ENCODE measurements at regions not wholly inside any gene's neighbourhood (a gene's known extent, or its start where the extent isn't known, plus 50 kb on each side); places are given as distances from the start of the nearest gene placed in this dataset.

DNA sequence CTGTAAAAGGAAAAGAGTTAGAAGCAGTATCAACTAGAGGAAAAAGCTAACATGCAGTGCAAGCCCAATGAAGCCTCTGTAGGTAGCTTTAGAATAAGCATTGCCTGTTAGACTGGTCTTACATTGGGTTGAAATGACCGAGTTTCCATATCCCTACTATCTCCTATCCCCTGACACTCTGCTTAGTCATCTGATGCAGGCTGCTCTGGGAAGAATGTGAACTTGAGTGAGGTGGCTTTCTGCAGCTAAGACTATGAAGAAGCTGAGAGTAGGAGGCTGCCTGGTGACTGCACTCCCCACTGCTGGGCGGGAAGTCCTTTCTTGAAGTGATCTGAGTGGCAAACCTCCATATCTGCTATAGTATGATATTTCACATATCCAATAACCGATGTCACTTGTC is 64.7 kb downstream of the OXSM start (continued):
- TF ChIP-seq RFX5 (IDR thresholded peaks at IDR 0.05; ENCODE audit: borderline replicate concordance, low read depth, low read length) (no peak), MAFK (IDR thresholded peaks at IDR 0.05; ENCODE audit: low read depth, low read length) (no peak), CBX8 (IDR thresholded peaks at IDR 0.05; ENCODE audit: borderline replicate concordance, low read depth, low read length) (no peak), BACH1 (IDR thresholded peaks at IDR 0.05; ENCODE audit: low read length) (no peak), CTBP2 (IDR thresholded peaks at IDR 0.05; ENCODE audit: borderline replicate concordance, insufficient read depth, insufficient read length, low read length) (no peak), RXRA (IDR thresholded peaks at IDR 0.05; ENCODE audit: insufficient read depth, low read depth, low read length) (no peak), CHD7 (IDR thresholded peaks at IDR 0.05; ENCODE audit: insufficient replicate concordance, low read length) (no peak)
